Caco-2 (cell line): ENCODE measurements at regions not wholly inside any gene's neighbourhood (a gene's known extent, or its start where the extent isn't known, plus 50 kb on each side); places are given as distances from the start of the nearest gene placed in this dataset.

Source experiments
- BruUV-seq: library from RNA; stranded (reverse); fragments of 400-500 nt; replicated peaks from 2 replicates; lab custom pipeline; 2021; lab: Mats Ljungman, UMichigan
- CTCF ChIA-PET: fragments of 300-600 bp; sonication (Branson Sonifier 250); formaldehyde crosslinking; loops from one replicate; lab custom pipeline; 2022; ENCODE audit warnings: antibody characterized with exemption; lab: Charles Lee
- POLR2A ChIA-PET: fragments of 300-600 bp; sonication (Branson Sonifier 250); formaldehyde crosslinking; loops from one replicate; lab custom pipeline; 2022; ENCODE audit warnings: antibody characterized with exemption; lab: Charles Lee
- DNase-seq, 2 experiments: peaks; one replicate each; pipeline versions ENCODE4 v3.0.0 to v3.0.0-alpha.2; 2020 to 2022
- H3K27me3 ChIP-seq: replicated peaks from 2 replicates; pipeline ENCODE4 v1.6.0; 2011; ENCODE audit warnings: low read length; ENCODE audit not compliant: control insufficient read depth, insufficient read depth
- H3K36me3 ChIP-seq: 2 replicates; pipeline ENCODE4 v1.5.1; 2011; ENCODE audit warnings: low read length; ENCODE audit not compliant: control insufficient read depth, insufficient read depth
- H3K4me1 ChIP-seq: fragments of 250-450 bp; sonication (Bioruptor Pico); 2 replicates; pipeline ENCODE4 v1.5.1; 2020; ENCODE audit warnings: mild to moderate bottlenecking
- H3K4me3 ChIP-seq: 2 replicates; pipeline ENCODE4 v1.5.1; 2011; ENCODE audit warnings: low read depth, mild to moderate bottlenecking, control low read depth, low read length
- H3K9me3 ChIP-seq: fragments of 250-450 bp; sonication (Bioruptor Pico); 2 replicates; pipeline ENCODE4 v1.5.1; 2020; ENCODE audit warnings: mild to moderate bottlenecking, moderate library complexity
- H3K27ac Mint-ChIP-seq: one replicate; pipeline ENCODE4 v1.8.0; 2022; ENCODE audit warnings: mixed read lengths; ENCODE audit not compliant: unreplicated experiment
- H3K27me3 Mint-ChIP-seq: one replicate; pipeline ENCODE4 v1.8.0; 2022; ENCODE audit warnings: mixed read lengths; ENCODE audit not compliant: insufficient read depth, unreplicated experiment
- H3K36me3 Mint-ChIP-seq: one replicate; pipeline ENCODE4 v1.8.0; 2022; ENCODE audit warnings: mild to moderate bottlenecking, mixed read lengths; ENCODE audit not compliant: insufficient read depth, unreplicated experiment
- H3K4me1 Mint-ChIP-seq: one replicate; pipeline ENCODE4 v1.8.0; 2022; ENCODE audit warnings: low read depth, mixed read lengths; ENCODE audit not compliant: unreplicated experiment
- H3K4me3 Mint-ChIP-seq: one replicate; pipeline ENCODE4 v1.8.0; 2022; ENCODE audit warnings: mild to moderate bottlenecking, moderate library complexity, mixed read lengths; ENCODE audit not compliant: unreplicated experiment
- H3K9me3 Mint-ChIP-seq: one replicate; pipeline ENCODE4 v1.8.0; 2022; ENCODE audit warnings: mixed read lengths; ENCODE audit not compliant: unreplicated experiment
- intact Hi-C: fragments of 100-400 bp; cut with micrococcal nuclease; formaldehyde crosslinking; loops from one replicate; pipeline ENCODE4 v1.10.0; 2022; ENCODE audit not compliant: unreplicated experiment
- TF ChIP-seq, protein P1 (sequence below), 2 experiments: fragments of 200-600 bp in 1 of 2; IDR thresholded peaks; 1 replicate in 1 of 2; 2 replicates in 1 of 2; pipeline versions ENCODE4 v1.5.1 to v1.8.0; 2011 to 2022; ENCODE audit warnings: antibody characterized with exemption in 1 of 2, control low read depth in 1 of 2, inconsistent platforms in 1 of 2, low read depth in 1 of 2, low read length in 1 of 2, mild to moderate bottlenecking in 1 of 2, moderate library complexity in 1 of 2; ENCODE audit not compliant: insufficient read depth in 1 of 2, severe bottlenecking in 1 of 2, unreplicated experiment in 1 of 2

DNA sequence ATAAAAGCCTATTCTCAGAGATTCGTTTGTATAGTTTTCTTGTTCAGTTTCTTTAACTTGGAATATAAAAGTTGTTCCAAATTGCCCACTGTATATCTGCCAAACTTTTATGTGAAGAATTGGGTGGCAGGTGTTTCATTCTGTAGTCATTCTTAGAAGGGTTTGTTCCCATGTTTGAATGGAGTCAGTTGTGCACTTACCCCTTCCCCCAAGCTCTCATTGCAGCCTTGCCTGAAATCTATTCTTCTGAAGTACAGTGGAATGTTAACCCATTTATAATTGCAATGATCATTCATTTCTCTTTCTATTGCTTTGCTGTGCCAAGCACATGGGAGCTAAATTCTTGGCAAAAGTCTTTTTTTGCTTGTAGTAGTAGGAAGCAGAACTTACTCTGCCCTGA lies 375.3 kb upstream of the C1orf87 start:
- ChIA-PET CTCF (no interaction called here), POLR2A (no interaction called here)
- Histone ChIP-seq H3K4me1 (no peaks in the 10 kb centered on the region), H3K9me3 (no peaks in the 10 kb centered on the region), H3K4me3 (no peak overlapping the region), H3K36me3 (no peaks in the 10 kb centered on the region), H3K27me3 (no peaks in the 10 kb centered on the region)
- TF ChIP-seq, protein P1, sequence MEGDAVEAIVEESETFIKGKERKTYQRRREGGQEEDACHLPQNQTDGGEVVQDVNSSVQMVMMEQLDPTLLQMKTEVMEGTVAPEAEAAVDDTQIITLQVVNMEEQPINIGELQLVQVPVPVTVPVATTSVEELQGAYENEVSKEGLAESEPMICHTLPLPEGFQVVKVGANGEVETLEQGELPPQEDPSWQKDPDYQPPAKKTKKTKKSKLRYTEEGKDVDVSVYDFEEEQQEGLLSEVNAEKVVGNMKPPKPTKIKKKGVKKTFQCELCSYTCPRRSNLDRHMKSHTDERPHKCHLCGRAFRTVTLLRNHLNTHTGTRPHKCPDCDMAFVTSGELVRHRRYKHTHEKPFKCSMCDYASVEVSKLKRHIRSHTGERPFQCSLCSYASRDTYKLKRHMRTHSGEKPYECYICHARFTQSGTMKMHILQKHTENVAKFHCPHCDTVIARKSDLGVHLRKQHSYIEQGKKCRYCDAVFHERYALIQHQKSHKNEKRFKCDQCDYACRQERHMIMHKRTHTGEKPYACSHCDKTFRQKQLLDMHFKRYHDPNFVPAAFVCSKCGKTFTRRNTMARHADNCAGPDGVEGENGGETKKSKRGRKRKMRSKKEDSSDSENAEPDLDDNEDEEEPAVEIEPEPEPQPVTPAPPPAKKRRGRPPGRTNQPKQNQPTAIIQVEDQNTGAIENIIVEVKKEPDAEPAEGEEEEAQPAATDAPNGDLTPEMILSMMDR (IDR thresholded peaks at IDR 0.05; ENCODE audit: insufficient read depth in 1 of 2, low read depth in 1 of 2, low read length in 1 of 2, severe bottlenecking in 1 of 2, unreplicated experiment in 1 of 2), result no peak
- Mint-ChIP-seq H3K9me3 (peaks cover 9% of the 10 kb centered on the region), H3K27me3 (no peaks in the 10 kb centered on the region), H3K4me3 (no peak overlapping the region), H3K36me3 (no peaks in the 10 kb centered on the region), H3K4me1 (no peaks in the 10 kb centered on the region), H3K27ac (no peak overlapping the region)
- BruUV-seq, result no TSS peak
- intact Hi-C loops, result no loop called here
- no peak for DNase-seq

DNA sequence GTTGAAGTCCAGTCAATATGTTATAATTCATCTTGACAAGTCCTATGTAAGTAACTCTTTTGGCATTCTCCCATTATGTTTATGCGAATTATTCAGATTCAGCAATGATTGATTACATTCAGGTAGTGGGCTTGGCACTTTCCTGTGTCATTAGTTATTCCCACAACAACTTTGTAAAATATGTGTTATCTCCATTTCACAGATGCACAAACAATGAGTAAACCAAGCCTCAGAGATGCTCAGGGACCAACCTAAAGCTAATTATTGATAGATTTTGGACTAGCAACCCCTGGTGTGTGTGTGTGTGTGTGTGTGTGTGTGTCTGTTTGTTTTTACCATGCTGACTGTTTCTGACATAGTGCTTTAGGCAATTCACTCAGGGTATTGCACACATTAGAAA lies 371.1 kb upstream of the C1orf87 start:
- H3K27me3 Mint-ChIP-seq, result no peaks in the 10 kb centered on the region
- no TSS peak for BruUV-seq
- H3K27ac Mint-ChIP-seq, result no peak overlapping the region
- Histone ChIP-seq H3K27me3 (no peaks in the 10 kb centered on the region), H3K4me3 (no peak overlapping the region), H3K9me3 (no peaks in the 10 kb centered on the region), H3K4me1 (no peaks in the 10 kb centered on the region), H3K36me3 (no peaks in the 10 kb centered on the region)
- no peak for DNase-seq
- POLR2A ChIA-PET, result no interaction called here
- H3K9me3 Mint-ChIP-seq, result peaks cover 9% of the 10 kb centered on the region
- H3K4me1 Mint-ChIP-seq, result no peaks in the 10 kb centered on the region
- no peak overlapping the region for H3K4me3 Mint-ChIP-seq
- intact Hi-C loops, result no loop called here
- no peaks in the 10 kb centered on the region for H3K36me3 Mint-ChIP-seq
- CTCF ChIA-PET, result no interaction called here
- TF ChIP-seq, protein P1 (IDR thresholded peaks at IDR 0.05; ENCODE audit: insufficient read depth in 1 of 2, low read depth in 1 of 2, low read length in 1 of 2, severe bottlenecking in 1 of 2, unreplicated experiment in 1 of 2), result no peak

DNA sequence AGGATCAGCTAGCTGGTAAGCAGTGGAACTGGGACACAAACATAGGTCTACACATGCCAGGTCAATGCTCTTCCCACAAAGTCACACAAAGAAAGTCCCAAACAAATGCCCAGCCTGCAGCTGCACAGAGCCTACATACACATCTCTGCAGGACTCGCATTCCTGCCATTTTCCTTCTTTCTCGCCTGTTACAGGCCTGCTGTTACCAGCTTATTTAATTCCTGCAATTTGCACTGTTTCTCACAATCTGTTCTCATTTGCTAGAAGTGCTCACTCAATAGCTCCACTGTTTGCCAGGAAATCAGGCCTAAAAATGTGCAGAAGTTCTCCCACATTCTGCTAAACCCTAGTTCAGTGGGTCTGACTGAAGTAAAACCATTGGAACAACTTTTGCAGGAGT lies 362.6 kb upstream of the C1orf87 start:
- Mint-ChIP-seq H3K27me3 (no peaks in the 10 kb centered on the region), H3K36me3 (no peaks in the 10 kb centered on the region), H3K9me3 (peaks cover 9% of the 10 kb centered on the region), H3K4me1 (no peaks in the 10 kb centered on the region), H3K27ac (no peak overlapping the region), H3K4me3 (no peak overlapping the region)
- no peaks in the 10 kb centered on the region for H3K36me3 ChIP-seq
- intact Hi-C loops, result no loop called here
- no peak overlapping the region for H3K4me3 ChIP-seq
- H3K4me1 ChIP-seq, result no peaks in the 10 kb centered on the region
- no peaks in the 10 kb centered on the region for H3K9me3 ChIP-seq
- H3K27me3 ChIP-seq, result no peaks in the 10 kb centered on the region
- TF ChIP-seq, protein P1 (IDR thresholded peaks at IDR 0.05; ENCODE audit: insufficient read depth in 1 of 2, low read depth in 1 of 2, low read length in 1 of 2, severe bottlenecking in 1 of 2, unreplicated experiment in 1 of 2), result no peak
- CTCF ChIA-PET, result no interaction called here
- POLR2A ChIA-PET, result no interaction called here
- no TSS peak for BruUV-seq
- DNase-seq, result no peak
